ENCODE measurements at regions not wholly inside any gene's neighbourhood (a gene's known extent, or its start where the extent isn't known, plus 50 kb on each side); places are given as distances from the start of the nearest gene placed in this dataset.
A peak's percentile ranks its signal among the peaks of the same experiment; 100 is the strongest.
"Not testable (repeated sequence)": the region's sequence is repeated elsewhere in the genome, so short reads cannot be mapped to it uniquely, and the experiment has no call there.

DNA sequence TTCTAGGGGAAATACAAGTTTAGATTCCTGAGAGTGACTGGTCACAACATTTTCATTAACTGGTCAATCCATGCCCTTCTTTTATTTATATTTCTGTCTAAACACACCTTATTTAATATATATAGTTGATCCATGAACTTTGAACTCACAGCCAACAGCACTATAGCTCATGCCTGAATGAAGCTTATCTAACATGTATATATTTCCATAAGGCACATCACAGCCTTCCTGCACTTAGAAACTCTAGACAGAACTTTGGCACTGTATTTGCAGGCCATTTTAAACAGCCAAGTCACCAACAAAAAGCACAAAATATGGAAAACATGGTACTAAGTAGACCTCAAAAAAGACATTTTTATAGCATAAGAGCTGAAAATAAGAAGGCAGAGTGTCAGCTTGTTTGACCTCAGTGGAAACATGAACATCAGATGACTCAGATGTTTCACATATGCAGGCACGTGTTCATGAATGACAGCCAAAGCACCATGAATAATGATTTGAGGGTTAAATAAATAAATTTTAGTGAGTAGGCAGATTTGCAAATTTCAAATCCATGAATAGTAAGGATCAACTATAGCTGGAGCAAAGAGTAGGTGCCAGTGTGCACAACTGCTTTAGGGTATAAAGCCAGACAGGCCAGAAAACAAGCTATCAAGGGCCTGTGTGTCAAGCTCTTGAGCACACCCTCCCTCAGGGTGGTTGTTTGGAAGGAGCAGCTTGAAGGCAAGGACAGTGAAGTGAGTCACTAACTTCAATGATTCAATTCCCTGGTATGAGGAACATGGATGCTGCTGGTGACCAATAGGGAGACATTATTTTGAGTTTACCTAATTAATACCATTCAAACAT lies 88.9 kb upstream of the NT5E start (continued):
- TF ChIP-seq POLR2A (IDR thresholded peaks at IDR 0.05; ENCODE audit: low read depth, low read length) (no peak), BHLHE40 (IDR thresholded peaks at IDR 0.05; ENCODE audit: low read depth, low read length) (peak; percentile 96)

DNA sequence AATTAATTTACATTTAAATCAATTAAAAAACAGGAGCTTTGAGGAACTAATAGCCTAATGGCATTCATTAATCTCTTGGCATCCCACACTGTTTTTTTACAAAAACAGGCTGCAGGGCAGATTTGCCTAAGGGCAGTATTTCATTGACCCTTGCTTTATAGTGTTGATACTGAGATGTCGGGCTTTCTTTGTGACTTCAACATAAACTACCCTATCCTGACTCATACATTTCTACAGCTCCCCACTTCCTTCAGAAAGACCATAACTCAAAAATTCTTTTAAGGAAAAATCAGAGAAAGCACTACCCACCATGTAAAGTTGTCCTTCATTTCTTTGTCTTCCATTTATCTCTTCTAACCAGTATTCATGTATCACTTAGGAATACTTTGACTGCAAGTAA lies 92.2 kb upstream of the NT5E start:
- no peak overlapping the region for H2BK5ac ChIP-seq (ENCODE audit: low read depth, low read length, poor library complexity, severe bottlenecking)
- DNase-seq (no peak), ATAC-seq (ENCODE audit: low read depth) (no peak)
- in situ Hi-C loops (cut with MboI; ENCODE audit: low sequenced_read_pairs) (no loop called here), intact Hi-C loops (cut with micrococcal nuclease) (no loop called here), dilution Hi-C loops (cut with HindIII; ENCODE audit: low sequenced_read_pairs, unreplicated experiment) (no loop called here)
- H3K9ac ChIP-seq (ENCODE audit: low read depth, low read length) = no peak overlapping the region
- H3K4ac ChIP-seq (ENCODE audit: low read depth, low read length) = no peak overlapping the region
- H3K27ac ChIP-seq (ENCODE audit: insufficient read depth, low read length) = no peak overlapping the region
- H4K8ac ChIP-seq (ENCODE audit: low read depth in 2 of 2, low read length in 2 of 2) = no peak overlapping the region
- no peak overlapping the region for H2AK9ac ChIP-seq (replicated peaks; ENCODE audit: low read depth, low read length, poor library complexity)
- H3K4me1 ChIP-seq (ENCODE audit: control insufficient read depth, insufficient read depth, low read length) = peaks cover 12% of the 10 kb centered on the region
- H3K18ac ChIP-seq (ENCODE audit: low read depth, low read length) = no peak overlapping the region; the same call in 1 of the 2 replicates
- no peak overlapping the region for H4K5ac ChIP-seq (ENCODE audit: low read depth, low read length)
- H3K4me2 ChIP-seq (ENCODE audit: low read depth, low read length) = no peak overlapping the region
- no peak overlapping the region for H2AFZ ChIP-seq (replicated peaks; ENCODE audit: low read length, poor library complexity)
- H4K91ac ChIP-seq (ENCODE audit: insufficient read depth, low read depth, low read length) = no peak overlapping the region
- no peak overlapping the region for H3K23ac ChIP-seq (ENCODE audit: low read depth, low read length)
- CTCF ChIA-PET = no interaction called here
- BruUV-seq (replicated peaks) = no TSS peak
- H3K9me3 ChIP-seq (ENCODE audit: control insufficient read depth, insufficient read depth, low read length) = no peaks in the 10 kb centered on the region
- TF ChIP-seq RAD21 (IDR thresholded peaks at IDR 0.05; ENCODE audit: low read length) (no peak), CHD1 (IDR thresholded peaks at IDR 0.05; ENCODE audit: low read depth, low read length) (no peak)
- no peak overlapping the region for H3K14ac ChIP-seq (replicated peaks; ENCODE audit: low read depth, low read length)
- peaks cover 20% of the 10 kb centered on the region for H3K9me1 ChIP-seq (ENCODE audit: insufficient read depth, low read length)
- peak overlapping the region; percentile 29; the same call in 1 of the 2 replicates for H2BK120ac ChIP-seq (ENCODE audit: low read depth, low read length)
- peak overlapping the region; percentile 51; the same call in 1 of the 3 replicates for H2BK15ac ChIP-seq (ENCODE audit: low read depth, low read length)
- H4K20me1 ChIP-seq (ENCODE audit: insufficient read depth, low read length) = no peaks in the 10 kb centered on the region; the same call in 1 of the 2 replicates
- peak overlapping the region; percentile 36; the same call in 1 of the 2 replicates for H2BK20ac ChIP-seq (ENCODE audit: low read depth, low read length)
- no peak overlapping the region for H3K4me3 ChIP-seq (ENCODE audit: insufficient read depth, low read depth, low read length)
- POLR2A ChIA-PET (ENCODE audit: unreplicated experiment) = no interaction called here
- WGBS, 2 experiments (ENCODE audit: extremely low coverage in 2 of 2, insufficient read length in 1 of 2) = no CpG with 5 or more reads among the region's 1 CpG
- no peaks in the 10 kb centered on the region for H3K36me3 ChIP-seq (ENCODE audit: control insufficient read depth, insufficient read depth, low read length)
- H2AK5ac ChIP-seq (ENCODE audit: low read depth, low read length) = no peak overlapping the region
- H3K56ac ChIP-seq (ENCODE audit: extremely low read depth, insufficient read depth, low read length) = no peak overlapping the region
- H3K79me1 ChIP-seq (ENCODE audit: low read depth in 1 of 2, low read length in 2 of 2) = peaks cover 9 to 11% of the 10 kb centered on the region in 2 experiments; a peak in 3 of 4 replicates
- H3K27me3 ChIP-seq (ENCODE audit: control insufficient read depth, insufficient read depth, low read length) = no peaks in the 10 kb centered on the region

DNA sequence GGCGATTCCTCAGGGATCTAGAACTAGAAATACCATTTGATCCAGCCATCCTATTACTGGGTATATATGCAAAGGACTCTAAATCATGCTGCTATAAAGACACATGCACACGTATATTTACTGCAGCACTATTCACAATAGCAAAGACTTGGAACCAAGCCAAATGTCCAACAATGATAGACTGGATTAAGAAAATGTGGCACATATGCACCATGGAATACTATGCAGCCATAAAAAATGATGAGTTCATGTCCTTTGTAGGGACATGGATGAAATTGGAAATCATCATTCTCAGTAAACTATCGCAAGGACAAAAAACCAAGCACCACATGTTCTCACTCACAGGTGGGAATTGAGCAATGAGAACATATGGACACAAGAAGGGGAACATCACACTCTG lies 93.1 kb upstream of the NT5E start:
- H3K4me2 ChIP-seq (ENCODE audit: low read depth, low read length); H3K4ac ChIP-seq (ENCODE audit: low read depth, low read length); H4K20me1 ChIP-seq (ENCODE audit: insufficient read depth, low read length); CTCF ChIA-PET; H2BK20ac ChIP-seq (ENCODE audit: low read depth, low read length); H2AK9ac ChIP-seq (replicated peaks; ENCODE audit: low read depth, low read length, poor library complexity); H3K23ac ChIP-seq (ENCODE audit: low read depth, low read length); H2AK5ac ChIP-seq (ENCODE audit: low read depth, low read length); H3K36me3 ChIP-seq (ENCODE audit: control insufficient read depth, insufficient read depth, low read length); in situ Hi-C loops (cut with MboI; ENCODE audit: low sequenced_read_pairs); BruUV-seq (replicated peaks); POLR2A ChIA-PET (ENCODE audit: unreplicated experiment); DNase-seq; H3K4me1 ChIP-seq (ENCODE audit: control insufficient read depth, insufficient read depth, low read length); H3K27me3 ChIP-seq (ENCODE audit: control insufficient read depth, insufficient read depth, low read length); H3K56ac ChIP-seq (ENCODE audit: extremely low read depth, insufficient read depth, low read length); dilution Hi-C loops (cut with HindIII; ENCODE audit: low sequenced_read_pairs, unreplicated experiment); H2BK5ac ChIP-seq (ENCODE audit: low read depth, low read length, poor library complexity, severe bottlenecking); H3K9ac ChIP-seq (ENCODE audit: low read depth, low read length); H4K8ac ChIP-seq (ENCODE audit: low read depth in 2 of 2, low read length in 2 of 2); H3K4me3 ChIP-seq (ENCODE audit: insufficient read depth, low read depth, low read length); H2BK15ac ChIP-seq (ENCODE audit: low read depth, low read length); H4K91ac ChIP-seq (ENCODE audit: insufficient read depth, low read depth, low read length); H4K5ac ChIP-seq (ENCODE audit: low read depth, low read length); H3K14ac ChIP-seq (replicated peaks; ENCODE audit: low read depth, low read length); intact Hi-C loops (cut with micrococcal nuclease); H3K9me3 ChIP-seq (ENCODE audit: control insufficient read depth, insufficient read depth, low read length); H3K18ac ChIP-seq (ENCODE audit: low read depth, low read length); H2BK120ac ChIP-seq (ENCODE audit: low read depth, low read length); H2AFZ ChIP-seq (replicated peaks; ENCODE audit: low read length, poor library complexity); H3K27ac ChIP-seq (ENCODE audit: insufficient read depth, low read length); ATAC-seq (ENCODE audit: low read depth): not testable (repeated sequence)
- H3K79me1 ChIP-seq (ENCODE audit: low read depth in 1 of 2, low read length in 2 of 2) = peaks cover 9 to 11% of the 10 kb centered on the region in 2 experiments; a peak in 3 of 4 replicates
- peaks cover 19% of the 10 kb centered on the region for H3K9me1 ChIP-seq (ENCODE audit: insufficient read depth, low read length)
- no CpG with 5 or more reads among the region's 3 CpGs for WGBS, 2 experiments (ENCODE audit: extremely low coverage in 2 of 2, insufficient read length in 1 of 2)

All from IMR-90 (cell line).